Esophagus squamous epithelium (tissue), 5 donors: ENCODE measurements at regions not wholly inside any gene's neighbourhood (a gene's known extent, or its start where the extent isn't known, plus 50 kb on each side); places are given as distances from the start of the nearest gene placed in this dataset.

Experiments
- DNase-seq: peaks from one replicate; lab custom pipeline; 2025; lab: John Stamatoyannopoulos, UW
- H3K27ac ChIP-seq, 4 donors: fragments of 200-600 bp; sonication (generic); one replicate each; pipeline ENCODE4 v1.5.1; 2016 to 2019; ENCODE audit warnings: mild to moderate bottlenecking in 1 of 4
- H3K27me3 ChIP-seq, 4 donors: fragments of 200-600 bp; sonication (generic); 1 replicate in 3 of 4; 2 replicates in 1 of 4; pipeline versions ENCODE4 v1.5.1 to v1.6.0; 2017 to 2021; ENCODE audit warnings: antibody characterized with exemption in 1 of 4
- H3K36me3 ChIP-seq, 3 donors: fragments of 200-600 bp; sonication (generic); one replicate each; pipeline ENCODE4 v1.5.1; 2016 to 2019
- H3K4me1 ChIP-seq, 3 donors: fragments of 200-600 bp; sonication (generic); one replicate each; pipeline ENCODE4 v1.5.1; 2017 to 2019
- H3K4me3 ChIP-seq, 4 donors: fragments of 200-600 bp; sonication (generic); 1 replicate in 3 of 4; 2 replicates in 1 of 4; pipeline ENCODE4 v1.5.1; 2016 to 2019; ENCODE audit warnings: mild to moderate bottlenecking in 2 of 4, moderate library complexity in 1 of 4
- H3K9me3 ChIP-seq, 3 donors: fragments of 200-600 bp; sonication (generic); one replicate each; pipeline ENCODE4 v1.5.1; 2016 to 2019
- POLR2A ChIP-seq, 4 donors: fragments of 450-650 bp; IDR thresholded peaks; one replicate each; pipeline ENCODE4 v1.6.1; 2017; ENCODE audit warnings: antibody characterized with exemption in 4 of 4, mild to moderate bottlenecking in 4 of 4, moderate library complexity in 3 of 4
- WGBS, 2 donors: methylation state at CpG; one replicate each; pipeline ENCODE4 v1.1.5; 2018; 5-methylcytosine and 5-hydroxymethylcytosine counted together
- intact Hi-C: fragments of 100-400 bp; cut with DNase I; formaldehyde crosslinking; loops from one replicate; pipeline ENCODE4 v1.15.0; 2022
- TF ChIP-seq, protein P1 (sequence below), 6 experiments: fragments of 450-650 bp in 4 of 6; fragments of 200-600 bp in 2 of 6; sonication (generic) in 2 of 6; IDR thresholded peaks; one replicate each; pipeline ENCODE4 v1.5.1; 2016 to 2019; ENCODE audit warnings: antibody characterized with exemption in 6 of 6, mild to moderate bottlenecking in 4 of 6, moderate library complexity in 4 of 6
- donor health status: DM: yes; HTN: yes; CAD: no.

DNA sequence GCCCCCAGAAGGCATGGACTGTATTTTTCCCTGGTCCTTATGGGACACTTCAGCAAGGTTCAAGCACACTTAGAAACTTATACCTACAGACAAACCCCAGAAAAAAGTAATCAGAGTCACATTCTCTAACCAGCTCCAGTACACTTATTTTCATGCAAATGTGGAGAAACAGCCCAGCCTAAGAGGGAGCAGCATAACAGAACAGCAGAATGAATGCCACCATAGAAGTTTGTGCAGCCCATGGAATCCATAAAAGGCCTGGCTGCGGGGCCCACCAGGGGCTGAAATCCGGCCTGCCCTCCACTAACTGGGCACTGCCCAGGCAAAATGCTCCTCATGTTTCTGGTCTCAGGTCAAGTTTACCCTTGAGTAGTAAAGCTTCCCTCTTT lies 60.4 kb upstream of the ATP1A1 start:
- Histone ChIP-seq H3K4me3 (no peak overlapping the region), H3K4me1 (peaks cover 4 to 59% (median 33%) of the 10 kb centered on the region in 3 donors), H3K27me3 (no peaks in the 10 kb centered on the region), H3K36me3 (no peaks in the 10 kb centered on the region), H3K27ac (peak overlapping the region; percentile 65 to 82 (median 74)), H3K9me3 (no peaks in the 10 kb centered on the region)
- no peak for DNase-seq
- 83 to 86% methylated on average over 2 of the region's 2 CpGs for WGBS, 2 donors
- TF ChIP-seq, protein P1, sequence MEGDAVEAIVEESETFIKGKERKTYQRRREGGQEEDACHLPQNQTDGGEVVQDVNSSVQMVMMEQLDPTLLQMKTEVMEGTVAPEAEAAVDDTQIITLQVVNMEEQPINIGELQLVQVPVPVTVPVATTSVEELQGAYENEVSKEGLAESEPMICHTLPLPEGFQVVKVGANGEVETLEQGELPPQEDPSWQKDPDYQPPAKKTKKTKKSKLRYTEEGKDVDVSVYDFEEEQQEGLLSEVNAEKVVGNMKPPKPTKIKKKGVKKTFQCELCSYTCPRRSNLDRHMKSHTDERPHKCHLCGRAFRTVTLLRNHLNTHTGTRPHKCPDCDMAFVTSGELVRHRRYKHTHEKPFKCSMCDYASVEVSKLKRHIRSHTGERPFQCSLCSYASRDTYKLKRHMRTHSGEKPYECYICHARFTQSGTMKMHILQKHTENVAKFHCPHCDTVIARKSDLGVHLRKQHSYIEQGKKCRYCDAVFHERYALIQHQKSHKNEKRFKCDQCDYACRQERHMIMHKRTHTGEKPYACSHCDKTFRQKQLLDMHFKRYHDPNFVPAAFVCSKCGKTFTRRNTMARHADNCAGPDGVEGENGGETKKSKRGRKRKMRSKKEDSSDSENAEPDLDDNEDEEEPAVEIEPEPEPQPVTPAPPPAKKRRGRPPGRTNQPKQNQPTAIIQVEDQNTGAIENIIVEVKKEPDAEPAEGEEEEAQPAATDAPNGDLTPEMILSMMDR (IDR thresholded peaks at IDR 0.05), result no peak
- no peak for TF ChIP-seq POLR2A (IDR thresholded peaks at IDR 0.05)
- intact Hi-C loops, result no loop called here

- intact Hi-C loops, result no loop called here
- H3K9me3 ChIP-seq, result no peaks in the 10 kb centered on the region
- no peak for DNase-seq
- H3K36me3 ChIP-seq, result no peaks in the 10 kb centered on the region
- H3K27ac ChIP-seq, result no peak overlapping the region
- no peaks in the 10 kb centered on the region for H3K27me3 ChIP-seq
- no peak overlapping the region for H3K4me3 ChIP-seq
- 89 to 94% methylated on average over 2 of the region's 2 CpGs for WGBS, 2 donors
- H3K4me1 ChIP-seq, result peaks cover 4 to 57% (median 32%) of the 10 kb centered on the region in 3 donors
- TF ChIP-seq, protein P1 (IDR thresholded peaks at IDR 0.05), result no peak
- no peak for TF ChIP-seq POLR2A (IDR thresholded peaks at IDR 0.05)
These were observed 59.3 kb upstream of the ATP1A1 start for GRCh38 chr1:116313776-116314175.

DNA sequence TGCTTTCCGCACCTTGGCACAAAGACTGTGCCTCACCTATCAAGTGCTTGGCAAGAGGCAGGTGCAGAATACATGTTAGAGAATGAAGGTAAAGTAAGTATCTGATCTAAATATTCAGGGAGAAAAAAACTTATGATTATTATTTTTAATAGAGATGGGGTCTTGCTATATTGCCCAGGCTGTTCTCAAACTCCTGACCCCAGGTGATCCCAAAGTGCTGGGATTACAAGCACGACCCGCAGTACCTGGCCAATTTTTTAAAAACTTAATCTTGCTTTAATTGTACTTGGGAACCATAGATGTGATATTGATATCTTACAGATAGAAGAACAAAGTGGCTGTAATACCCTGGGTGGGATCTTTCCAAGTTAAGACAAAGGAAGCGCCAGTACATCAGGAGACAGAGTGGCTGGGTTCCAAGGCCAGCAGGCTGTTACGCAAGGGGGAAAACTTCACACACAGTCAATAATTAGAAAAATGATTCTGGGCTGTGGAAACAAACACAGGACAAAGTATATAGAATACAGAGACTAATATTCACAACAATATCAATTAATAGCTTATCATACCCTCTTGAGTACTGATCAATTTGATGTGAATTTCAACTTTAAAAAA lies 58.6 kb upstream of the ATP1A1 start:
- peaks cover 4 to 51% (median 30%) of the 10 kb centered on the region in 3 donors for H3K4me1 ChIP-seq
- no peak for DNase-seq
- no peaks in the 10 kb centered on the region for H3K27me3 ChIP-seq
- H3K9me3 ChIP-seq, result no peaks in the 10 kb centered on the region
- no peak overlapping the region for H3K4me3 ChIP-seq
- intact Hi-C loops, result no loop called here
- no peak overlapping the region for H3K27ac ChIP-seq
- no peak for TF ChIP-seq POLR2A (IDR thresholded peaks at IDR 0.05)
- WGBS, 2 donors, result 58 to 65% methylated on average over 5 of the region's 5 CpGs
- H3K36me3 ChIP-seq, result no peaks in the 10 kb centered on the region

DNA sequence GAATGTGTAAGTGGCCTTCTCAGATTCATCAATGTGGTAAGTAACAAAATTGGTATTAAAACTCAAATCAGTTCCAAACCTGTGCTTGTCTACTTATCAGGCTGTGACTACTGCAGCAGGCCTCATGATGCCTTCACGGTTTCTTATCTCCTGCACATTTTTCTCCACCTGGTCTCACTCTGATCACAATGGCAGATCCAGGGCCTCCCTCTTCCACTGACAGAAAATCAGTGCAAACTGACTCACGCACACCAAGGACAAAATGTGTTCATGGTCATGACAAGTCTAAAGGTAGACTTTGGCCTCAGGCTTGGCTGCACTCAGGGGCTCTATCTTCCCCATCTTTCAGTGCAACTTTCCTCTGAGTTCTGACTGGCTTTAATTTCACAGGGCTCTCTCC lies 56.7 kb upstream of the ATP1A1 start:
- no peak for DNase-seq
- H3K9me3 ChIP-seq, result no peaks in the 10 kb centered on the region
- H3K27me3 ChIP-seq, result no peaks in the 10 kb centered on the region
- no peak overlapping the region for H3K4me3 ChIP-seq
- no peak for TF ChIP-seq POLR2A (IDR thresholded peaks at IDR 0.05)
- TF ChIP-seq, protein P1 (IDR thresholded peaks at IDR 0.05), result no peak
- H3K4me1 ChIP-seq, result peaks cover 0 to 31% (median 14%) of the 10 kb centered on the region in 3 donors
- intact Hi-C loops, result no loop called here
- no peaks in the 10 kb centered on the region for H3K36me3 ChIP-seq
- no peak overlapping the region for H3K27ac ChIP-seq
- WGBS, 2 donors, result 63 to 89% methylated on average over 2 of the region's 2 CpGs

DNA sequence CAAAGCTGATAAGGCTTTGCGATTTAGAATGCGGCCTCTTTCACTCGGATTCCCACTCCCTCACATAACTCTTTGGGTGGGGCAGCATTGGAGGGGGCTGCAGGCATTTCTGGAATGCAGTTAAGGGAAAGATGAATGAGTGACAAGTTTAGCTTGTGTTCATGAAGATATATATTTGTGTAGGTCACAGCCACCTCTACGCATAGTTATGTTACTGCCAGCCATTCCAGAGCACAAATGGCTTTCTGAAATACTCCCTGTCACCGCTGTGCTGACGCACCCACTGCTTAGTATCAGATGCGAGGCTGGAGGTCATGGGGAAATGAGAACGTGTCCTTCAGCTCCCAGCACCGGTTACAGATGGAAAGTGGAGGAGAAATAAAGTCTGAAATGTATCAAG lies 54.1 kb upstream of the ATP1A1 start:
- intact Hi-C loops, result no loop called here
- WGBS, 2 donors, result 70 to 87% methylated on average over 9 of the region's 9 CpGs
- Histone ChIP-seq H3K4me1 (peaks cover 0 to 8% (median 0%) of the 10 kb centered on the region in 3 donors), H3K9me3 (no peaks in the 10 kb centered on the region), H3K36me3 (no peaks in the 10 kb centered on the region), H3K27ac (no peak overlapping the region), H3K27me3 (no peaks in the 10 kb centered on the region), H3K4me3 (no peak overlapping the region)
- TF ChIP-seq POLR2A (IDR thresholded peaks at IDR 0.05), result no peak
- TF ChIP-seq, protein P1 (IDR thresholded peaks at IDR 0.05), result no peak
- no peak for DNase-seq
